OCI-LY7 (cell line): ENCODE measurements at regions not wholly inside any gene's neighbourhood (a gene's known extent, or its start where the extent isn't known, plus 50 kb on each side); places are given as distances from the start of the nearest gene placed in this dataset.

Experiments
- CTCF ChIP-seq: fragments of 200-600 bp; sonication (generic); conservative IDR thresholded peaks from 2 replicates; pipeline ENCODE4 v1.5.1; 2014; ENCODE audit warnings: mild to moderate bottlenecking, antibody characterized with exemption, low read length, moderate library complexity, mixed read lengths
- EZH2phosphoT487 ChIP-seq: fragments of 200-600 bp; sonication (generic); IDR thresholded peaks from 2 replicates; pipeline ENCODE4 v1.6.1; 2018; ENCODE audit warnings: low read depth, borderline replicate concordance, mild to moderate bottlenecking, mixed run types, antibody characterized with exemption, low read length, moderate library complexity, mixed read lengths

- TF ChIP-seq CTCF (no peak), EZH2phosphoT487 (no peak)
Observed at GRCh38 chr3:31226346-31226745, 306.4 kb upstream of the STT3B start.
